CD4-positive, alpha-beta T cell treated with Interleukin-12 subunit alpha and Interleukin-12 subunit beta, for 1 hour (primary cell): ENCODE measurements at regions not wholly inside any gene's neighbourhood (a gene's known extent, or its start where the extent isn't known, plus 50 kb on each side); places are given as distances from the start of the nearest gene placed in this dataset.

ENCODE experiments used
- DNase-seq: peaks from one replicate; pipeline ENCODE4 v3.0.0-alpha.2; 2020

DNA sequence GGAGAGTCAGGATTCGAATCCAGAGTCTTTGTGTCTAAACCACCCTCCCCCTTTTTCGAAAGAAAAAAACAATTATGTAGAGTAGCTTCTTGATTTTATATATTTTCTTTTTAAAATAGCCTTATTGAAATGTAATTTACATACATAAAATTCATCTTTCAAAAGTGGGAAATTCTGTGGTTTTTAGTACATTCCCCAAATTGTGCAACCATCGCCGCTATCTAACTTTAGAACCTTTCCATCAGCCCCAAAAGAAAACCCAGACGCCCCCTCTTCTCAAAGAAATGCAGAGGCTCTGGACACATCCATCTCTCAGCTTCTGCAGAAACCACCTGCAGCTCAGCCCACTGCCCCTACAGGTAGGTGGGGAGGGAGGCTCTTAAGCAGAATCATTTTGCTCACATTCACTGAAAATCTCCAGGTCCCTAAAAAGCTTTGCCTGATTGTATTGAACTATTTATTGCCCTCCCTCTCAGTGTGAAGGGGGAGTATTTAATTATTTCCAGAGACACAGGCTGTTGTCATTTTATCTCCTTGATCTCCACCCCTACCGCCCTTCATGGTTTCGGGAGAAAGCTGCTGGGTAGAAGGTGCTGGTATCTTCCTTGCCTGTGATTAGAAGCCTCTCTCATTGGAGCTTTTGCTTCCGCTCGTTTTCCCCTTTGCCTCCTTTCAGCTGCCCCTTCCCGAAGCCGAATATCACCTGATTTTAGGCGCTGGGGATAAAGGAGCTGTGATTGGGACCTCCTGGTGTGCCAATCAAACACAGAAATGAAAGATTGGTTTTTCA lies 68.7 kb upstream of the KCNG1 start:
- no peak for DNase-seq

DNA sequence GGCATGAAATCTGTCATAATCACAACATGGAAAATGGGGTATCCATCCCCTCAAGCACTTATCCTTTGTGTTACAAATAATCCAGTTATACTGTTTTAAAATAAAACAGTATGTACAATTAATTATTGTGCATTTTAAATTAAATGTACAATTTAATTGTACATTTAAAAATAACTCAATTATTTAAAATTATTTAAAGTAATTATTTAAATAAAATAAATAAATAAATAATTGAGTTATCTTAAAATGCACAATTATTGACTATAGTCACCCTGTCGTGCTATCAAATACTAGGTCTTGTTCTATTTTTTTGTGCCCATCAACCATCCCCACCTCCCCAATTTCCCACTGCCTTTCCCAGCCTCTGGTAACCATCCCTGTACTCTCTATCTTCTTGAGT lies 66.9 kb upstream of the KCNG1 start:
- no peak for DNase-seq

DNA sequence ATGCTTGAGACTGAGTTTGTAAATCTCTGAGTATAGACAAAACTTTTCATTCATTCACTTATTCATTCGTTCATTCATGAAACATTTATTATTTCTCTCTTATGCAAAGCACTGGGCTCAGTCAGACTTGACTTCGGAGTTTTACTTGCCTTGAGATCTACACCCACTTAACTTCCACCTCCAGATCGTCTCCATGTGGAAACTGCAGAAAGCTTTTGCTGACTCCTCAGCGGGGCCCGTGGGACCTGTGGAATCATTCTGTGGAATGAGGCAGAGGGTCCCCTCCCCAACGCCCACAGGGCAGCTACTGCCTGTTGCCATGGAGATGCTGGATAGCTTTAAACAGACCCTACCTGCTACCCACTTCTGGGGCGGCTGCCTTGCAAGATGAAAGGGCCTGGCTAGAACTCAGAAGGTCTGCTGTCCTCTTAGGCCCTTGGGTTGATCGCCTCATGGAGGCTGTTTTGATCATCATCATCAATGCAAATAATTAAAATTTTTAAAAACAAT lies 66.4 kb upstream of the KCNG1 start:
- DNase-seq: no peak

DNA sequence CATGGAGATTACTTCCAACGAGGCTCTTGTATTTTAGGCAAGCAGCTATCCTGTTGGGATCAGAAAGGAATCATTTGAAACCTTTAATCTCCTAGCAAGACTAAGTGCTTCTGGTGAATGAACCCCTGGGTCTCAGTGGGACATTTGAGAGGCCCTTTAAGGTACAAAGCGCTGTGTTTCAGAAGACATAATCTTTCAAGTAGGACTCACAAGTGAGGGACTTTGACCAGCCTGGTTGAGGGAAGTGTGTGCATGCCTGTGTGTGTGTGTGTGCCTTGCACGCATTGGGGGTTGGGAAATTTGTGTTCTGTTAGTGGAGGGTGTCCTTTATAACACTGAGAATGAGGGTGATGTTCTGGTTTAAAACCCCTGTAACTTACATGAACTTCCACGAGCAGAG lies 64.4 kb upstream of the KCNG1 start:
- DNase-seq: no peak

DNA sequence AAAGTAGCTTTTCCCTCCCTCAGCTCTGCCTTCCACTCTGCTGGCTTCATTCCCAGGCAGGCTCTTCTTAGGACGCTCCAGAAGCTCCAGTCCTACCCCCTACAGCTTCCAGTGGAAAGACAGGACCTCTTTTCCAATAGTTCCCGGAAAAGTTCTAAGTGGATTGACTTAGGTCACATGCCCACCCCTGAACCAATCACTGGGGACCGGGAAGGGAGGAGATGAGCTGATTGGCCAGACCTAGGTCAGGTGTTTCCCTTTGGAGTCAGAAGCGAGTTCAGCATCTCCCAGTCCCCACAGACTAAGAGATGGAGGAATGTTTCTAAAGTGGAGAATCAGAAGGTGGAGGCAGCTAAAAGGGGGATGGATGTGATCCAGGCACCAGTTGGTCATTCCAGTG lies 62.9 kb upstream of the KCNG1 start:
- DNase-seq: no peak

DNA sequence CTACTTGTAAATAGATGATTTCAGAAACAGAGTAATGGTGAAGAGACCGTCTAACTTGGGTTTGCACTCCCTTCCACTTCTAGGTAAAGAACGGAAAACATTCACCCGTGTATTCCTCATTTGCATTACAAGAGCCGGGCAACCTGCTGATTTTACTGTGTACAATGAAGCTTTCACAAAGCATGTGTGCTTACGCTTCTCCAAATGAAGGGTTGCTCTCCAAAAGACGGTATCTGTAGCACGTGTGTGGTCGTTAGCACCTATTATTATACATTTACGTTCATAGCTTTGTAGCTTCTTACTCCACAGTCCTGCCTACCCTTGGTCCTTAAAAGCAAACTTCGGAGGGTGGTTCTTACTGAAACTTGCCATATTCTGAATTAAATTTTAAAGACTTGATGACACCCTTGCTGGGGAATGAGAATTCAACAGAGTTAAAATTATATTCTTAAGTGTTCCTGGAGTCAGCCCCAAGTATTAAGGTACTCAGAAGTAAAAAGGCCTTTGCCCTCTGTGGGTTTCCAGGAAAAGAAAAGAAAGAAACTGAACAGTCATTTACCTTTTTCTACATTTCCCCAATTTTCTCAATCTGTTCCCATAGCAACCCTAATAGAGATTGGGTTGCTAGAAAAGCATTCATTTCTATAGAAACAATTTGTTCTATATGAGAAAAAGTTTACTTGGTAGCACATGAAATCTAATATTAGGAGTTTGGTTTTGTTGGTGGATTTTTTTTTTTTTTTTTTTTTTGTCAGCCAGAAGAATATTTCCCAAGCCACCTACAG lies 61.9 kb upstream of the KCNG1 start:
- DNase-seq: no peak

DNA sequence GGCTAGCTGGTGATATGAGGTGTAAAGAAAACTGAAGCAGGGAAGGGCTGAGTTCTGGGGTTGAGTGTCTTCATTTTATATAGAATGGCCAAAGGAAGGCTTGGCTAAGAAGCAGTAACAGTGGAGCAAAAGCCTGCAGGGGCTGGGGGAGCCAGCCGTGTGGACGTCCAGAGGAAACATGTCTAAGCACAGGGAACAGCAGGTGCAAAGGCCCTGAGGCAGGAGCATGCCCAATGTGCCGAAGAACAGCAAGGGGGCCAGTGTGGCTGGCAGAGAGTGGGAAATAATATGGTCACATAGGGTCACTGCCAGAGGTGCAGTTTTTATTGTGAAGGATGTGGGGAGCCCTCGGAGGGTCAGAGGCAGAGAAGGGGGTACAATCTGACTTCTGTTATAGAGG lies 60.5 kb upstream of the KCNG1 start:
- DNase-seq: no peak

DNA sequence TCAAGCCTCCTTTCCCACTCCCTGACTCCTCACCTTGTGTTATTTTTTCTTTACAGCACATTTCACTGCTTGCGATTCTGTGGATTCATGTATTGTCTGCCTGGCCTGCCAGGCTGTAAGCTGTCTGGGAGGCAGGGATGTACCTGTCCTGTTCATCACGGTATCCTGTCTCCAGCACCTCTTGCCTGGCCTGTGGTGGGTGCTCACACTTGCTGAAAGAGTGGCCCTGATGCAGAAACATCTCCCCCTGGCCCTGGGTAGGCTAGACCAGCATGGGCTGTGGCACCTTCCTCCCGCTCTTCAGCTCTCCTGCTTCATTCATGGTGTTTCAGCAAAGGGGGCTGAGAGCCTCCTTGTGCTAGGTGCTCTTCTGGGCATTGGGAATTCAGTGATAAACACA lies 60.1 kb upstream of the KCNG1 start:
- no peak for DNase-seq

DNA sequence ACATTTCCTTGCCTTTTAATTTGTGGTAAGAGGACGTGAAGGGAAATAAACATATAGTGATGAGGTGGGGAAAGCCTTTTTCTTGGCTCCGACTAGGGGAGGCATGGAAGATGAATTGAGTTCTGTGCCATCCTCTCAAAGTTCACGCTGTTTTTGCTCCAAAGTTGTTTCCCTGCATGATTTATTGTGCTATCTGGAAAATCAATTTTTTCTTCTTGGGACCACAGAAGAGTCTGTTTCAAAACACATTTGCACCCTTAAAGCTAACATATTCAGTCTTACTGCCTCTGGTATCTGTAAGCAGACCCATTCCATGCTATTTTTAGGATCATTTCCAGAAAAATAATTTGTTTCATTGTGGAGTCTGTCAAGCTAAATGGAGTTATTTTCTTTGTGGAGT lies 57.6 kb upstream of the KCNG1 start:
- DNase-seq: no peak

DNA sequence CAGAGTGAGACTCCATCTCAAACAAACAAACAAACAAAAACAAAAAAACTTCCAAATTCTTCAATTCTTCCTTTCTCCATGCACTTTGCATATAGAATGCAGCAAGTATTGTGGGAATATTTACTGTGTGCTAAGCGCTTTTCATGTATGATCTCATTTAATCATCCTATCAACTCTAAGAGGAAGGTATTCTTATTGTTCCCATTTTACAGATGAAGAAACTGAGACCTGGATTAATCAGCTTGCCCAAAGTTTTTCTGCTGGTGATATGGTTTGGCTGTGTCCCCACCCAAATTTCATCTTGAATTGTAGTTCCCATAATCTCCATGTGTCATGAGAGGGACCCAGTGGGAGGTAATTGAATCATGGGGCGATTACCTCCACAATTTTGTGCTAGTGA lies 56.6 kb upstream of the KCNG1 start:
- no peak for DNase-seq

DNA sequence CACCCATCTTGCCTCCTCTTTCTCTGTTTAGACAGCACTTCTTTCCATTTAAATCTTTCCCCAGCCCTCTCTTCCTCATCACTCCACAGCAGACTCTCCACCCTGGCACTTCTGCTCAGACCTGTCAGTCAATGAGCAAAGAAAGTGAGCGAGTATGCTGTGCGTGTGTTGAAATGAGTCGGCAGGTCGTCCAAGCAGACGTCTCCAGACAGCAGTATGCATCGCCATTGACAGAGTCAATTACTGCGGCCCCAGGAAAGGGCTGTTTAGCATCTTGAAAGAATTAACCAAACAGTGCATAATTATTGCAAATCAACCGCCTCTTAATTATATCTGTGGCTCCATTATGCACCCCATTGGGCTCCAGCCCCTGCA lies 54.8 kb upstream of the KCNG1 start:
- DNase-seq: no peak

DNA sequence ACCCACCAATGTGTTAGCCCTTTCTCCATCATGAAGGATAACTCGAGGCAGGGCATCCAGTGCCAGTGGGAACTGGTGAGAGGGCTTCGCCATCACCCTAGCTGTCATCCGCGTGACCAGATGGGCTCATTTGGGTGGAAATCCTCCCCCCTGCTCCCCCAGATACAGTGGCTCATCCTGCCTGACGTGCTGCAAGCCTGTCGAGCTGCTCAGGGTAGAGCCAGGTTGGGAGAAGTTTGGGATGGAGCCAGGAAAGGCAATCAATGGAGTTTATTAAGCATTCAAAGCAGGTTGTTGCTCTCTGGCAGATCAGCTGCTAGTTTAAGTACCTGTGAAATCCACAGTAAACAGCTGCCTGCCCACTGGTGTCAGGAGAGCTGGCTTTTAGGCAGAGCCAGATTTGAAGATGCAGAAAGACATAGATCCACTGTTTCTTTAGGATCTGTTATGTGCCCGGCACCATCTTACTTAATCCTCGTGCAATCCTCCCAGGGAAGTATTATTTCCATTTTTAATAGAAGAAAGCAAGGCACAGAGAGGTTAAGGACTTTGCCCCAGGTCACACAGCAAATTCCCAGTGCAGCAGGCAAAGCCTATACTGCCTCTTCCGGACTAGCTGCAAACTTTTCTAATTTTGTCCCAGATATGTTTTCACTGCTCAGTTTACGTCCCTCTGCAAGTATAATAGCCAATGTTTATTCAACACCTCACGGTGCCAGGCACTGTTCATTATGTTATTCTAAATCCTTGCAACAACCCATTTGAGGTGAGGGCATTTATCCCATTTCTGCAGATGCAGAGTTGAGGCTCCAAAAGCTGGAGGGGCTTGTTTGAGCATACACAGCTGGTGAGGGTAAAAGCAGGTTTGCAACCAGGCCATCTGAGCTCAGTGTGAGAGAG lies 54.1 kb upstream of the KCNG1 start:
- no peak for DNase-seq

DNA sequence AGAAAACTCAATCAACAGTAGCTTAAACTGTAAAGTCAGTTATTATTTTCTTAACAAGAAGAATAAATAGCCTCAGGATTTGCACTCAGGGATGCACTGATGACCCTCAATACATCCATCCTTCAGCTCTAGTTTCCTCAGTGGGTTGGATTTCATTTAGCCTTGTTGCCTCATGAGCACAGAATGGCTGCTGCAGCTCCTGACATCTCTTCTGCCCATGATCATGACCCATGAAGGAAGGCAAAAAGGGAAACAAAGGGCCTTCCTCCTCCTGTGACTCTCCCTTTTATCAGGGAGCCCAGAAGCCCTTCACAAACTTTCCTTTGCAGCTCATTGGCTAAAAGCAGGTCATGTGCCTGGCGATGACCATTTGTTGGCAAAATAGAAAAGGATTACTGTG lies 51.2 kb upstream of the KCNG1 start:
- no peak for DNase-seq
